ENCODE measurements at regions not wholly inside any gene's neighbourhood (a gene's known extent, or its start where the extent isn't known, plus 50 kb on each side); places are given as distances from the start of the nearest gene placed in this dataset.

DNA sequence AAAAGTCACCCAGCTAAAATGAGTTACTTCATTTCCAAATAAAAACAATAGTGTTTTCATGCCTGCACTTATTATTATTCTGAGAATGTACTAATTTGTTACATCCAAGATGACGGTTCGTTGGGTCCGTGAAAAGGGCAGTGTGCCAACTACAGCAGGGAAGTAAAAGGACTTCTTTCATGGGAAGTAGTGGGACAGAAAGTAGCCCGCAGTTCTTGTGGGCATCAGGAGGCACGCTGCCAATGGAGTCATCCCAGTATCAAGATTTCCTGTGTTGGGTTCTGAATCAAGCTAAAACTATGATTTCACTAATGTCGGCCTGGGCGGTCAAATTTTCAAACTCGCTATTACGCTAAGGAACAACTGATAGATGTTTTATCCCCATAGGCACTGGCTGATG, 254.5 kb upstream of the SOX2 start:
- no peak overlapping the region for H3K4me3 ChIP-seq
- no peaks in the 10 kb centered on the region for H3K9me3 ChIP-seq
- intact Hi-C loops (cut with DNase I) = no loop called here
- H3K27me3 ChIP-seq = no peaks in the 10 kb centered on the region
- TF ChIP-seq, protein P1, sequence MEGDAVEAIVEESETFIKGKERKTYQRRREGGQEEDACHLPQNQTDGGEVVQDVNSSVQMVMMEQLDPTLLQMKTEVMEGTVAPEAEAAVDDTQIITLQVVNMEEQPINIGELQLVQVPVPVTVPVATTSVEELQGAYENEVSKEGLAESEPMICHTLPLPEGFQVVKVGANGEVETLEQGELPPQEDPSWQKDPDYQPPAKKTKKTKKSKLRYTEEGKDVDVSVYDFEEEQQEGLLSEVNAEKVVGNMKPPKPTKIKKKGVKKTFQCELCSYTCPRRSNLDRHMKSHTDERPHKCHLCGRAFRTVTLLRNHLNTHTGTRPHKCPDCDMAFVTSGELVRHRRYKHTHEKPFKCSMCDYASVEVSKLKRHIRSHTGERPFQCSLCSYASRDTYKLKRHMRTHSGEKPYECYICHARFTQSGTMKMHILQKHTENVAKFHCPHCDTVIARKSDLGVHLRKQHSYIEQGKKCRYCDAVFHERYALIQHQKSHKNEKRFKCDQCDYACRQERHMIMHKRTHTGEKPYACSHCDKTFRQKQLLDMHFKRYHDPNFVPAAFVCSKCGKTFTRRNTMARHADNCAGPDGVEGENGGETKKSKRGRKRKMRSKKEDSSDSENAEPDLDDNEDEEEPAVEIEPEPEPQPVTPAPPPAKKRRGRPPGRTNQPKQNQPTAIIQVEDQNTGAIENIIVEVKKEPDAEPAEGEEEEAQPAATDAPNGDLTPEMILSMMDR (IDR thresholded peaks at IDR 0.05) = no peak
- H3K9ac ChIP-seq (ENCODE audit: low read depth in 2 of 2, low read length in 2 of 2) = no peak overlapping the region
- H3K36me3 ChIP-seq = no peaks in the 10 kb centered on the region
- DNase-seq = no peak
- no peak overlapping the region for H3K27ac ChIP-seq
- H3K4me1 ChIP-seq = no peaks in the 10 kb centered on the region

DNA sequence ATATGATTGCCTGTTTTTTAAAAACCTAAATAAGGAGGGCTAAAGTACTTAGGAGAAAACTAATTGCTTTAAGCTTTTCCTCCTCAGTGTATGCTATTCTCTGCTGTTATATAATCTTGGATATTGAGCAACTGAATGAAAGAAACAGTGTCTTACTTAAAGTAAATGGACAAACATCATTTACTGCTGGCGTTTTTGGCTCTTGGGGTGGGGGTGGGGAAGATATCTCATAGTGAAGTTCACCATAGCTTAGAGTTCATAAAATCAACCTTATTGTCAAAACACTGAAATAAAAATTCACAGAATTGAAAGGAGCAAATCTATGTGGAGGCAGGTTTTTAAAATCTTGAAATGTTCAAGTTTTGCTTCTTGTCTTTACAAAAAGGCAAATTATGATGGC, 256.4 kb upstream of the SOX2 start:
- Histone ChIP-seq H3K36me3 (no peaks in the 10 kb centered on the region), H3K4me3 (no peak overlapping the region), H3K27me3 (no peaks in the 10 kb centered on the region), H3K27ac (no peak overlapping the region), H3K4me1 (no peaks in the 10 kb centered on the region), H3K9me3 (no peaks in the 10 kb centered on the region), H3K9ac (ENCODE audit: low read depth in 2 of 2, low read length in 2 of 2) (no peak overlapping the region)
- TF ChIP-seq, protein P1 (IDR thresholded peaks at IDR 0.05) = no peak
- DNase-seq = no peak
- intact Hi-C loops (cut with DNase I) = no loop called here

DNA sequence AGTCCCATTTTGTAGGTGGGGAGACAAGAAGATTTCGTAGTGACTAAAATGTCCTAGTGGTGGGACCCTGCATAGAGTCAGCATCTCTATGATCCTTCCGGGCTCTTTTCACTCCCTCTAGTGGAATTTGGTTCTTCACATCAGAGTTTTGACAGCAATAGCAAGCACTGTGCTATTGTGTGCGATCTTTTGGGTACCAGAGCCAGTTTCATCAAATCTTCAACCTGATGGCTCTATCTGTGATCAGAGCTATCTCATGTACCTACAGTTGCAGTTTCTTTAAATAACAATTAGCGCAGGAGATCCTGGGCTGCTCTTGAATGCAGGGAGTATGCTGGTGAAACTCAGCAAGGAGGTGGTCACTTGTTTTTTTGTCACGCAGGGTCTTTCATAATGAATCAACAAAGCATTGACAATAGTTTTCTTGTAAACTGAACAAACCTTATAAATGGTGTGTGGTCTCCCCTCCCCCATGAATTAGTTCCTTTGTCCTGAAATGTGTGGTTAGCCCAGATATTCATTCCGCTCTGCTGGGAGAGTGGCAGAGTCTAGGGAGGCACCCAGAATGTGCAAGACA, 257.2 kb upstream of the SOX2 start:
- H3K27ac ChIP-seq = no peak overlapping the region
- no peak overlapping the region for H3K9ac ChIP-seq (ENCODE audit: low read depth in 2 of 2, low read length in 2 of 2)
- no peaks in the 10 kb centered on the region for H3K36me3 ChIP-seq
- no peak for DNase-seq
- H3K4me1 ChIP-seq = no peaks in the 10 kb centered on the region
- no peaks in the 10 kb centered on the region for H3K27me3 ChIP-seq
- TF ChIP-seq, protein P1 (IDR thresholded peaks at IDR 0.05) = no peak
- intact Hi-C loops (cut with DNase I) = no loop called here
- no peak overlapping the region for H3K4me3 ChIP-seq
- H3K9me3 ChIP-seq = no peaks in the 10 kb centered on the region

DNA sequence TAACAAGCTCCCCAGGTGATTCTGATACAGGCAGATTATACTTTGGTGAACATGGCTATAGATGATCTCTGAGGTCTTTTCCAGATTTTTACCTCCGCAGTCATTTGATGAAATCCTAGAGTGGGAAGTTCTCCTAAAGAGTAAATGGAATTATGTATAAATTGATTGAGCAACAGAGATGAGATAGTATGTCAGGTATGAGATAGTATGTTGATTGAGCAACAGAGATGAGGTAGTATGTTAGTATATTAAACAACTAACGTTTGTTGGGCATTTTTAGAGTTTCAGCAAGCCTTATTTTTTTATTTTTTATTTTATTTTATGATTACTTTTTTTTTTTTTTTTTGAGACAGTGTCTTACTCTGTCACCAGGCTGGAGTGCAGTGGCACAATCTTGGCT, 265.0 kb upstream of the SOX2 start:
- intact Hi-C loops (cut with DNase I) = no loop called here
- H3K27me3 ChIP-seq = no peaks in the 10 kb centered on the region
- H3K4me3 ChIP-seq = no peak overlapping the region
- no peaks in the 10 kb centered on the region for H3K4me1 ChIP-seq
- TF ChIP-seq, protein P1 (IDR thresholded peaks at IDR 0.05) = no peak
- H3K27ac ChIP-seq = no peak overlapping the region
- H3K36me3 ChIP-seq = no peaks in the 10 kb centered on the region
- no peaks in the 10 kb centered on the region for H3K9me3 ChIP-seq
- H3K9ac ChIP-seq (ENCODE audit: low read depth in 2 of 2, low read length in 2 of 2) = no peak overlapping the region
- no peak for DNase-seq

DNA sequence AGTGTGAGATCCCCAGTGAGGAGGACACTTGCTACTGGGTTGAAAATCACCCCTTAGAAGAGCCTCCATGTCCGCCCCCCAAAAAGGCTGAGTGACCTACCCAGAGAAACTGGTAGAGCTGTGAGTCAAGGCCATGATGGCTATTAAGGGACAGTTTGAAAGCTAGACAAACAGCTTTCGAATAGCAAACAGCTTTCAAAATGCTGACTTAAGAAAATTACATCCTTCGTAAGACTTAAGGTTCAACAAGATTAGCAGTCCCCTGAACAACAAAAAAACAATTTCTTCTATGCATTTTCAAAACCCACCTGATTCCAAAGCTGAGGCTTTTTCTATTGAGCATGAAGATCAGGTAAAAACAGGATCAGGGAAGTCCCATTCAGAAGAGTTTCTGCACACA, 269.7 kb upstream of the SOX2 start:
- no peak overlapping the region for H3K9ac ChIP-seq (ENCODE audit: low read depth in 2 of 2, low read length in 2 of 2)
- H3K36me3 ChIP-seq = no peaks in the 10 kb centered on the region
- no peak for DNase-seq
- H3K4me3 ChIP-seq = no peak overlapping the region
- H3K9me3 ChIP-seq = no peaks in the 10 kb centered on the region
- H3K27ac ChIP-seq = no peak overlapping the region
- TF ChIP-seq, protein P1 (IDR thresholded peaks at IDR 0.05) = no peak
- no peaks in the 10 kb centered on the region for H3K27me3 ChIP-seq
- no peaks in the 10 kb centered on the region for H3K4me1 ChIP-seq
- intact Hi-C loops (cut with DNase I) = no loop called here

Measured in colonic mucosa (tissue), 4 donors.